ENCODE measurements at regions not wholly inside any gene's neighbourhood (a gene's known extent, or its start where the extent isn't known, plus 50 kb on each side); places are given as distances from the start of the nearest gene placed in this dataset.

DNA sequence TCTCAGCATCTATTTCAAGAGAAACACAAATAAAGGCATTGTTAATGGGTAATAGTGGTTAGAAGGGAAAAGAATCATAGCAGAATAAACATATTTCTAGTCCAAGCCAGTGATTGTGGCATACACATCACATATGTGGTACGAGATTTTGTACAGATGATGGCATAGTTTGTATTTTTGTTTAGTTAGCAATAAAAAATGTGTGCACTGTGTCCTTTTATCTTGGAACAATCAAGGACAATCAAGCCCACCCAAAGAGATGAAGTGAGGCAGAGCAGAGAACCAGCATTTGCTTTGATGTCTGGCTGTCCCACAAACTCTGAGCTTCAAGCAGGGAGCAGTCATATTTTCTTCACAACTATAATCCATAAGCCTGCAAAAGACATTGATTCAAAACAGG, 256.5 kb upstream of the CHD6 start:
- no peak for TF ChIP-seq CREB1 (IDR thresholded peaks at IDR 0.05; ENCODE audit: low read depth)
- no peak for TF ChIP-seq TCF12 (IDR thresholded peaks at IDR 0.05; ENCODE audit: low read depth)
- TF ChIP-seq TAF1 (IDR thresholded peaks at IDR 0.05; ENCODE audit: low read depth), result no peak
- TF ChIP-seq NFIC (IDR thresholded peaks at IDR 0.05), result no peak
- no peak for TF ChIP-seq ZBTB7A (IDR thresholded peaks at IDR 0.05; ENCODE audit: low read depth)
- no peak for TF ChIP-seq FOXM1 (IDR thresholded peaks at IDR 0.05; ENCODE audit: borderline replicate concordance, low read depth)
- TF ChIP-seq, protein P1, sequence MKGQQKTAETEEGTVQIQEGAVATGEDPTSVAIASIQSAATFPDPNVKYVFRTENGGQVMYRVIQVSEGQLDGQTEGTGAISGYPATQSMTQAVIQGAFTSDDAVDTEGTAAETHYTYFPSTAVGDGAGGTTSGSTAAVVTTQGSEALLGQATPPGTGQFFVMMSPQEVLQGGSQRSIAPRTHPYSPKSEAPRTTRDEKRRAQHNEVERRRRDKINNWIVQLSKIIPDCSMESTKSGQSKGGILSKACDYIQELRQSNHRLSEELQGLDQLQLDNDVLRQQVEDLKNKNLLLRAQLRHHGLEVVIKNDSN (IDR thresholded peaks at IDR 0.05), result no peak
- no peak for TF ChIP-seq TEAD4 (IDR thresholded peaks at IDR 0.05)
- TF ChIP-seq, protein P2, sequence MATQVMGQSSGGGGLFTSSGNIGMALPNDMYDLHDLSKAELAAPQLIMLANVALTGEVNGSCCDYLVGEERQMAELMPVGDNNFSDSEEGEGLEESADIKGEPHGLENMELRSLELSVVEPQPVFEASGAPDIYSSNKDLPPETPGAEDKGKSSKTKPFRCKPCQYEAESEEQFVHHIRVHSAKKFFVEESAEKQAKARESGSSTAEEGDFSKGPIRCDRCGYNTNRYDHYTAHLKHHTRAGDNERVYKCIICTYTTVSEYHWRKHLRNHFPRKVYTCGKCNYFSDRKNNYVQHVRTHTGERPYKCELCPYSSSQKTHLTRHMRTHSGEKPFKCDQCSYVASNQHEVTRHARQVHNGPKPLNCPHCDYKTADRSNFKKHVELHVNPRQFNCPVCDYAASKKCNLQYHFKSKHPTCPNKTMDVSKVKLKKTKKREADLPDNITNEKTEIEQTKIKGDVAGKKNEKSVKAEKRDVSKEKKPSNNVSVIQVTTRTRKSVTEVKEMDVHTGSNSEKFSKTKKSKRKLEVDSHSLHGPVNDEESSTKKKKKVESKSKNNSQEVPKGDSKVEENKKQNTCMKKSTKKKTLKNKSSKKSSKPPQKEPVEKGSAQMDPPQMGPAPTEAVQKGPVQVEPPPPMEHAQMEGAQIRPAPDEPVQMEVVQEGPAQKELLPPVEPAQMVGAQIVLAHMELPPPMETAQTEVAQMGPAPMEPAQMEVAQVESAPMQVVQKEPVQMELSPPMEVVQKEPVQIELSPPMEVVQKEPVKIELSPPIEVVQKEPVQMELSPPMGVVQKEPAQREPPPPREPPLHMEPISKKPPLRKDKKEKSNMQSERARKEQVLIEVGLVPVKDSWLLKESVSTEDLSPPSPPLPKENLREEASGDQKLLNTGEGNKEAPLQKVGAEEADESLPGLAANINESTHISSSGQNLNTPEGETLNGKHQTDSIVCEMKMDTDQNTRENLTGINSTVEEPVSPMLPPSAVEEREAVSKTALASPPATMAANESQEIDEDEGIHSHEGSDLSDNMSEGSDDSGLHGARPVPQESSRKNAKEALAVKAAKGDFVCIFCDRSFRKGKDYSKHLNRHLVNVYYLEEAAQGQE (IDR thresholded peaks at IDR 0.05; ENCODE audit: low read depth), result no peak
- no peak for TF ChIP-seq CEBPB (IDR thresholded peaks at IDR 0.05)
- TF ChIP-seq, protein P3, sequence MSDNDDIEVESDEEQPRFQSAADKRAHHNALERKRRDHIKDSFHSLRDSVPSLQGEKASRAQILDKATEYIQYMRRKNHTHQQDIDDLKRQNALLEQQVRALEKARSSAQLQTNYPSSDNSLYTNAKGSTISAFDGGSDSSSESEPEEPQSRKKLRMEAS (IDR thresholded peaks at IDR 0.05), result no peak
- TF ChIP-seq EP300 (IDR thresholded peaks at IDR 0.05; ENCODE audit: borderline replicate concordance), result no peak
- TF ChIP-seq YY1 (IDR thresholded peaks at IDR 0.05; ENCODE audit: low read depth), result no peak
- no peak for TF ChIP-seq RAD21 (IDR thresholded peaks at IDR 0.05; ENCODE audit: low read depth)
- TF ChIP-seq EGR1 (IDR thresholded peaks at IDR 0.05), result no peak

DNA sequence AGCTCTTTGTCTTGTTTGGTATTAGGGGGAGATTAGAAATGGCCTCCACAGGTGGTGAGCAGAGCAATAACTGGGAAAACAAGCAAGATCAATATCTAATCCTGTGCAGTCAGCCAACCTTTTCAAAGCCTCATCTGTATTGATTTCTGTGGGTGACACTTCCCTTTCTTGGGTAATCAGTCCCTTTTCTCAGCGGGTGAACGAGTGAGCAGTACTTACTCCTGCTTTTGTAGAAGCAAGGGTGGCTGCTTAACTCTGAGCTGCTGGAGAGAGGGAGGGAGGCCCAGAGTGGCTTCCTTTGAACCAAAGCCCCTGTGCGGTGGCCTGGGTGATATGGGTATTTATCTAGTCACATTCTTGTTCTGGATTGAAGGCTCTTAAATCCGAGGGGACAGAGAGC, 254.8 kb upstream of the CHD6 start:
- TF ChIP-seq FOXM1 (IDR thresholded peaks at IDR 0.05; ENCODE audit: borderline replicate concordance, low read depth) (no peak), TEAD4 (IDR thresholded peaks at IDR 0.05) (no peak), EGR1 (IDR thresholded peaks at IDR 0.05) (no peak), ZBTB7A (IDR thresholded peaks at IDR 0.05; ENCODE audit: low read depth) (no peak), RAD21 (IDR thresholded peaks at IDR 0.05; ENCODE audit: low read depth) (no peak), TAF1 (IDR thresholded peaks at IDR 0.05; ENCODE audit: low read depth) (no peak), NFIC (IDR thresholded peaks at IDR 0.05) (no peak), TCF12 (IDR thresholded peaks at IDR 0.05; ENCODE audit: low read depth) (no peak), EP300 (IDR thresholded peaks at IDR 0.05; ENCODE audit: borderline replicate concordance) (no peak)
- TF ChIP-seq, protein P2 (IDR thresholded peaks at IDR 0.05; ENCODE audit: low read depth), result no peak
- TF ChIP-seq, protein P3 (IDR thresholded peaks at IDR 0.05), result no peak
- TF ChIP-seq, protein P1 (IDR thresholded peaks at IDR 0.05), result no peak

DNA sequence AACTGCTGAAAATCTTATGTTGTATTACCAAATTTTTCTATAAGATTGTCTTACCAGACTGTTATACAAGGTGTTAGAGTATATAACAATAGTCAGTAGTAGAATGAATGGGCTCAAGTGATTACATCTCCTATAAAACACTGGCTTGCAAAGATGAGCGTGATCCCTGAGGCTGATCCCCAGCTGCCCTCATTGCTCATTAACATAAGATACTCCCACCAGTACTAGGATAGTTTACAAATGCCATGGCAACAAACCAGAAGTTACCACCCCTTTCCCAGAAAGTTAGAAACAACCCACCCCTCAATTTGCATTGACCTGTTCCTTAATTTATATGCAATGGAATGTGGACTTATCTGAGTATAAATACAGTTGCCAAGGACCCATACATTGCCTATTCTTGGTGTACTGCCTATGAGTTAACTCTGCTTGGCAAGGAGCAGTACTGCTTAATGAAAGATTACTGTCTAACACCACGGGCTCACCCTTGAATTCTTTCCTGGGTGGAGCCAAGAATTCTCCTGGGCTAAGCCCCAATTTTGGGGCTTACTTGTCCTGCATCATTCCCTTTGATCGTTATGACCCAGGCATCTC, 252.8 kb upstream of the CHD6 start:
- TF ChIP-seq RAD21 (IDR thresholded peaks at IDR 0.05; ENCODE audit: low read depth) (no peak), YY1 (IDR thresholded peaks at IDR 0.05; ENCODE audit: low read depth) (no peak), TEAD4 (IDR thresholded peaks at IDR 0.05) (no peak), CEBPB (IDR thresholded peaks at IDR 0.05) (no peak)
- TF ChIP-seq, protein P1 (IDR thresholded peaks at IDR 0.05), result no peak
- TF ChIP-seq, protein P3 (IDR thresholded peaks at IDR 0.05), result no peak
- TF ChIP-seq, protein P2 (IDR thresholded peaks at IDR 0.05; ENCODE audit: low read depth), result no peak

DNA sequence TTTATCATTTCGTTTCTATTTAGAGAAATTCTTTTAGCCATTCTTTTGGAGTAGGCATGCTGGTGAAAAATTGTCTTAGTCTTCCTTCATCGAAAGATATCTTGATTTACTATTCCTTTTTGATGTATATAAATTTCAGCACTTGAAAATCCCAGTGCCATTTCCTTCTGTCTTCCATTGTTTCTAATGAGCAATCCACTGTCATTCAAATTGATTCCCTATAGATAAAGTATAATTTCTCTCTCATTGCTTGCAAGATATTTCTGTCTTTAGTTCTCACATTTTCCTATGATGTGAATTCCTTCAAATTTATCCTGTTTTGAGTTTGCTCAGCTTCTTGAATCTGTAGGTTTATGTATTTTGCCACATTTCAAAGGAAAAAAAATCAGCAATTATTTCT, 251.1 kb upstream of the CHD6 start:
- no peak for TF ChIP-seq TCF12 (IDR thresholded peaks at IDR 0.05; ENCODE audit: low read depth)
- TF ChIP-seq RAD21 (IDR thresholded peaks at IDR 0.05; ENCODE audit: low read depth), result no peak
- TF ChIP-seq TEAD4 (IDR thresholded peaks at IDR 0.05), result no peak
- TF ChIP-seq, protein P3 (IDR thresholded peaks at IDR 0.05), result no peak
